SK-N-SH (cell line): ENCODE measurements at regions not wholly inside any gene's neighbourhood (a gene's known extent, or its start where the extent isn't known, plus 50 kb on each side); places are given as distances from the start of the nearest gene placed in this dataset.
"Not testable (repeated sequence)": the region's sequence is repeated elsewhere in the genome, so short reads cannot be mapped to it uniquely, and the experiment has no call there.

Source experiments
- CTCF ChIA-PET: fragments of 300-600, 350-600 bp; formaldehyde crosslinking; extraction: SDS; loops from one replicate; lab custom pipeline; 2021; lab: Yijun Ruan, JAX
- POLR2A ChIA-PET: fragments of 350-600 bp; sonication (Branson Sonifier 250); formaldehyde crosslinking; extraction: SDS; loops from one replicate; lab custom pipeline; 2020; ENCODE audit warnings: antibody characterized with exemption, inconsistent platforms; lab: Yijun Ruan, JAX
- DNase-seq: peaks from one replicate; pipeline ENCODE4 v3.0.0; 2012
- H2AFZ ChIP-seq: fragments of 200-600 bp; sonication (generic); 2 replicates; pipeline ENCODE4 v1.8.1; 2016; ENCODE audit warnings: antibody characterized with exemption, mild to moderate bottlenecking, low read depth
- H3F3A ChIP-seq: fragments of 200-600 bp; sonication (generic); replicated peaks from 2 replicates; pipeline ENCODE3; 2016; ENCODE audit warnings: antibody characterized with exemption, mild to moderate bottlenecking; ENCODE audit not compliant: insufficient read depth
- H3K27ac ChIP-seq, 2 experiments: fragments of 200-500 bp in 1 of 2; fragments of 200-600 bp in 1 of 2; sonication (Bioruptor generic) in 1 of 2; sonication (generic), shearing (Covaris generic) in 1 of 2; 2 replicates each; pipeline versions ENCODE4 v1.5.1 to v1.6.1; 2014 to 2016; ENCODE audit warnings: low read depth in 2 of 2, inconsistent platforms in 1 of 2, low read length in 1 of 2, mild to moderate bottlenecking in 1 of 2, mixed read lengths in 1 of 2
- H3K27me3 ChIP-seq: fragments of 200-600 bp; sonication (generic), shearing (Covaris generic); 2 replicates; pipeline ENCODE4 v1.6.1; 2016; ENCODE audit warnings: mixed run types; ENCODE audit not compliant: insufficient read depth
- H3K36me3 ChIP-seq, 2 experiments: fragments of 200-500 bp in 1 of 2; fragments of 200-600 bp in 1 of 2; sonication (Bioruptor generic) in 1 of 2; sonication (generic) in 1 of 2; replicated peaks in 1 of 2; 2 replicates each; pipeline versions ENCODE3 to v1.5.1; 2014 to 2016; ENCODE audit warnings: low read length in 1 of 2, mild to moderate bottlenecking in 1 of 2; ENCODE audit not compliant: insufficient read depth in 2 of 2, control insufficient read depth in 1 of 2
- H3K4me1 ChIP-seq, 2 experiments: fragments of 200-500 bp in 1 of 2; fragments of 200-600 bp in 1 of 2; sonication (Bioruptor generic) in 1 of 2; sonication (generic), shearing (Covaris generic) in 1 of 2; 2 replicates each; pipeline versions ENCODE4 v1.5.1 to v1.6.1; 2014 to 2016; ENCODE audit warnings: low read depth in 1 of 2, low read length in 1 of 2, mixed run types in 1 of 2; ENCODE audit not compliant: insufficient read depth in 2 of 2, control insufficient read depth in 1 of 2
- H3K4me2 ChIP-seq: fragments of 200-600 bp; sonication (generic), shearing (Covaris generic); 2 replicates; pipeline ENCODE4 v1.6.1; 2017; ENCODE audit warnings: mixed run types
- H3K4me3 ChIP-seq, 2 experiments: fragments of 200-500 bp in 1 of 2; fragments of 200-600 bp in 1 of 2; sonication (Bioruptor generic) in 1 of 2; sonication (generic), shearing (Covaris generic) in 1 of 2; 2 replicates each; pipeline versions ENCODE4 v1.5.1 to v1.8.1; 2014 to 2016; ENCODE audit warnings: low read depth in 2 of 2, inconsistent platforms in 1 of 2, low read length in 1 of 2, mild to moderate bottlenecking in 1 of 2, mixed read lengths in 1 of 2, moderate library complexity in 1 of 2
- H3K79me2 ChIP-seq: fragments of 200-600 bp; sonication (generic); 2 replicates; pipeline ENCODE4 v1.8.1; 2017; ENCODE audit warnings: mild to moderate bottlenecking; ENCODE audit not compliant: insufficient read depth
- H3K9ac ChIP-seq: fragments of 200-600 bp; sonication (generic); 2 replicates; pipeline ENCODE4 v1.6.1; 2017; ENCODE audit warnings: mixed run types
- H3K9me2 ChIP-seq: fragments of 200-600 bp; sonication (generic); 2 replicates; pipeline ENCODE4 v1.6.1; 2017; ENCODE audit warnings: mixed run types
- H3K9me3 ChIP-seq: fragments of 200-600 bp; sonication (generic); 2 replicates; pipeline ENCODE4 v1.6.1; 2017; ENCODE audit warnings: mixed run types, mild to moderate bottlenecking, moderate library complexity
- H4K20me1 ChIP-seq: fragments of 200-600 bp; sonication (generic); 2 replicates; pipeline ENCODE4 v1.6.1; 2017; ENCODE audit warnings: mild to moderate bottlenecking, mixed run types; ENCODE audit not compliant: insufficient read depth
- GABPA ChIP-seq: IDR thresholded peaks from 2 replicates; pipeline ENCODE4 v1.4.0; 2012; ENCODE audit warnings: low read depth, mild to moderate bottlenecking
- MAX ChIP-seq: IDR thresholded peaks from 2 replicates; pipeline ENCODE4 v1.4.0; 2012; ENCODE audit warnings: low read depth
- MXI1 ChIP-seq: IDR thresholded peaks from 2 replicates; pipeline ENCODE4 v1.6.1; 2012; ENCODE audit warnings: mild to moderate bottlenecking, low read depth, low read length, improper control_type of control experiment
- NFIC ChIP-seq: IDR thresholded peaks from 2 replicates; pipeline ENCODE4 v1.4.0; 2012; ENCODE audit warnings: borderline replicate concordance
- REST ChIP-seq: IDR thresholded peaks from 2 replicates; pipeline ENCODE4 v1.6.1; 2012; ENCODE audit warnings: mild to moderate bottlenecking, low read depth, low read length, moderate library complexity
- SIN3A ChIP-seq: IDR thresholded peaks from 2 replicates; pipeline ENCODE4 v1.6.1; 2012; ENCODE audit warnings: low read depth, mild to moderate bottlenecking, low read length, moderate library complexity, borderline replicate concordance
- SMC3 ChIP-seq: IDR thresholded peaks from 2 replicates; pipeline ENCODE4 v1.6.1; 2012; ENCODE audit warnings: low read depth, low read length, improper control_type of control experiment
- ZBTB33 ChIP-seq: IDR thresholded peaks from 2 replicates; pipeline ENCODE4 v1.4.0; 2012; ENCODE audit warnings: low read depth, borderline replicate concordance
- WGBS: methylation state at CpG from one replicate; pipeline ENCODE4 v1.1.6; 2017; ENCODE audit warnings: low lambda C conversion rate; 5-methylcytosine and 5-hydroxymethylcytosine counted together

DNA sequence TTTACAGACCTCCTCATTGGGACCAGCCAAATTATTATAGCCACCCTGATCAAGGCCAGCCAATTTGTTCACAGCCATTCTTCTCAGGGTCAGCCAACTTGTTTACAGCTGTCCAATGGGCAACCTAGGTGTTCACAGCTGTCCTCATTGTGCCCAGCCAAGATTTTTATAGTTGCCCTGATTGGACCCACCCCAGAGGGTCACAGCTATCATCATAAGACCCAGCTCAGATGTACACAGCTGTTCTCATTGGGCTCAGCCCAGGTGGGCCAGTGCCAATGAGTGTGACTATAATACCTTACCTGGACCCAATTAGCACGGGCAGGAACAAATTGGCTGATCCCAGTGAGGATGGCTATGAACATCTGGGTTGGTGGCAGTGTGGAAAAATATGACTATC is 1151.8 kb downstream of the UQCRFS1 start:
- TF ChIP-seq GABPA (no peak), SMC3 (no peak), MXI1 (no peak), REST (no peak), NFIC (no peak), SIN3A (no peak), MAX (no peak), ZBTB33 (no peak)
- H2AFZ ChIP-seq = no peak overlapping the region
- H3K9me2 ChIP-seq = no peaks in the 10 kb centered on the region
- H3K4me3 ChIP-seq = no peak overlapping the region
- H3K27ac ChIP-seq = no peak overlapping the region
- no peaks in the 10 kb centered on the region for H3K4me1 ChIP-seq
- H3K79me2 ChIP-seq = no peaks in the 10 kb centered on the region
- H3K27me3 ChIP-seq = no peaks in the 10 kb centered on the region
- 0% methylated on average over 1 of the region's 1 CpG for WGBS
- H3K4me2 ChIP-seq = no peak overlapping the region
- H3F3A ChIP-seq = no peaks in the 10 kb centered on the region
- ChIA-PET CTCF (no interaction called here), POLR2A (no interaction called here)
- H3K9ac ChIP-seq = no peak overlapping the region
- DNase-seq = no peak
- no peaks in the 10 kb centered on the region for H3K36me3 ChIP-seq
- H4K20me1 ChIP-seq = no peaks in the 10 kb centered on the region
- no peaks in the 10 kb centered on the region for H3K9me3 ChIP-seq

- H3K27ac ChIP-seq, H4K20me1 ChIP-seq, POLR2A ChIA-PET, H2AFZ ChIP-seq, H3K36me3 ChIP-seq, CTCF ChIA-PET, H3K9ac ChIP-seq, H3K79me2 ChIP-seq, H3K4me2 ChIP-seq, H3K4me3 ChIP-seq, DNase-seq, H3K9me3 ChIP-seq, H3F3A ChIP-seq, H3K4me1 ChIP-seq, H3K27me3 ChIP-seq, H3K9me2 ChIP-seq: not testable (repeated sequence)
Measured at GRCh38 chr19:28057026-28057425, 1155.9 kb downstream of the UQCRFS1 start.
